Body of pancreas (tissue), 4 donors: ENCODE measurements at regions not wholly inside any gene's neighbourhood (a gene's known extent, or its start where the extent isn't known, plus 50 kb on each side); places are given as distances from the start of the nearest gene placed in this dataset.
"Not testable (repeated sequence)": the region's sequence is repeated elsewhere in the genome, so short reads cannot be mapped to it uniquely, and the experiment has no call there.

ENCODE experiments used
- POLR2A ChIP-seq, 3 donors: fragments of 450-650 bp; IDR thresholded peaks; one replicate each; pipeline ENCODE4 v1.6.1; 2016; ENCODE audit warnings: antibody characterized with exemption in 3 of 3, mild to moderate bottlenecking in 2 of 3
- TF ChIP-seq, protein P1 (sequence below), 7 experiments: fragments of 450-650 bp in 4 of 7; fragments of 200-600 bp in 3 of 7; sonication (generic) in 3 of 7; IDR thresholded peaks; one replicate each; pipeline ENCODE4 v1.5.1; 2016 to 2019; ENCODE audit warnings: antibody characterized with exemption in 7 of 7

DNA sequence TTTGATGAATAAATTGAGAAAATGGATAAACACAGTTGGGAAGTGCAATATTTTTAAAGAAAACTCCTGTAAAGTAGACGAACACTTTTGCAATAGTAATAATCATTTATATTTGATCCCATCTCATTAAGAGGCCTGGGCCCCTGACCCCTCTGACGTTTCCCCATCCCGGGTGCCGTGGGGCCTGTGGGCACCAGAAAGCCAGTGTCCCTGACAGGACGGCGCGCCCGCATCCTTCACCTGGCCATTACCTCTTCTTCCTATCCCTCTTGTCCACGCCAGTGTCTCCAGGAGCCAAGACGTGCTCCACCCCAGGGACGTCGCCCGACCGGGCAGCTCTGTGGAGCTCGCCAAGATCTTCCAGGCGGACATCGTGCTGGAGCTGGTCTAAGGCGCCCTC lies 147.4 kb downstream of the USP22 start:
- not testable (repeated sequence) for TF ChIP-seq POLR2A (IDR thresholded peaks at IDR 0.05)
- TF ChIP-seq, protein P1, sequence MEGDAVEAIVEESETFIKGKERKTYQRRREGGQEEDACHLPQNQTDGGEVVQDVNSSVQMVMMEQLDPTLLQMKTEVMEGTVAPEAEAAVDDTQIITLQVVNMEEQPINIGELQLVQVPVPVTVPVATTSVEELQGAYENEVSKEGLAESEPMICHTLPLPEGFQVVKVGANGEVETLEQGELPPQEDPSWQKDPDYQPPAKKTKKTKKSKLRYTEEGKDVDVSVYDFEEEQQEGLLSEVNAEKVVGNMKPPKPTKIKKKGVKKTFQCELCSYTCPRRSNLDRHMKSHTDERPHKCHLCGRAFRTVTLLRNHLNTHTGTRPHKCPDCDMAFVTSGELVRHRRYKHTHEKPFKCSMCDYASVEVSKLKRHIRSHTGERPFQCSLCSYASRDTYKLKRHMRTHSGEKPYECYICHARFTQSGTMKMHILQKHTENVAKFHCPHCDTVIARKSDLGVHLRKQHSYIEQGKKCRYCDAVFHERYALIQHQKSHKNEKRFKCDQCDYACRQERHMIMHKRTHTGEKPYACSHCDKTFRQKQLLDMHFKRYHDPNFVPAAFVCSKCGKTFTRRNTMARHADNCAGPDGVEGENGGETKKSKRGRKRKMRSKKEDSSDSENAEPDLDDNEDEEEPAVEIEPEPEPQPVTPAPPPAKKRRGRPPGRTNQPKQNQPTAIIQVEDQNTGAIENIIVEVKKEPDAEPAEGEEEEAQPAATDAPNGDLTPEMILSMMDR (IDR thresholded peaks at IDR 0.05) = not testable (repeated sequence)
